HepG2 (cell line): ENCODE measurements at regions not wholly inside any gene's neighbourhood (a gene's known extent, or its start where the extent isn't known, plus 50 kb on each side); places are given as distances from the start of the nearest gene placed in this dataset.

Experiments
- ATAC-seq: fragments of 200-7000 bp; cut with Tn5 transposase; 3 replicates; pipeline ENCODE4 v1.9.1; 2020; ENCODE audit warnings: mild to moderate bottlenecking, moderate library complexity
- BruUV-seq: library from RNA; stranded (reverse); fragments of 400-500 nt; replicated peaks from 2 replicates; lab custom pipeline; 2021; lab: Mats Ljungman, UMichigan
- CTCF ChIA-PET: fragments of 300-600 bp; formaldehyde crosslinking; extraction: SDS; loops from one replicate; lab custom pipeline; 2021; ENCODE audit warnings: low total read pairs, inconsistent platforms, low intra/inter-chr PET ratio; lab: Yijun Ruan, JAX
- POLR2A ChIA-PET: fragments of 350-600 bp; sonication (Branson Sonifier 250); formaldehyde crosslinking; loops from one replicate; lab custom pipeline; 2020; ENCODE audit warnings: antibody characterized with exemption, inconsistent platforms; lab: Yijun Ruan, JAX
- DNase-seq: peaks from one replicate; pipeline ENCODE4 v3.0.0-alpha.2; 2015; ENCODE audit warnings: low spot score
- FAIRE-seq: peaks from 3 replicates; lab custom pipeline; 2011; peaks lifted over from hg19 to GRCh38; lab: Jason Lieb, UNC
- H2AFZ ChIP-seq: one replicate; pipeline ENCODE4 v1.6.1; 2011; ENCODE audit warnings: low read length, inconsistent platforms
- H3K27ac ChIP-seq: fragments of 300-600 bp; 3 replicates; pipeline ENCODE4 v1.8.0; 2011; ENCODE audit warnings: mixed run types, mild to moderate bottlenecking, mixed read lengths, low read length, inconsistent platforms; ENCODE audit not compliant: insufficient read depth; ENCODE audit errors: extremely low read length
- H3K27me3 ChIP-seq, 2 experiments: fragments of 200-600 bp in 1 of 2; 2 replicates in 1 of 2; 3 replicates in 1 of 2; pipeline versions ENCODE4 v1.6.0 to v1.8.0; 2011; ENCODE audit warnings: low read length in 2 of 2, mild to moderate bottlenecking in 2 of 2, moderate library complexity in 2 of 2, inconsistent platforms in 1 of 2; ENCODE audit not compliant: insufficient read depth in 2 of 2, control insufficient read depth in 1 of 2
- H3K36me3 ChIP-seq, 2 experiments: fragments of 200-600 bp in 1 of 2; replicated peaks in 1 of 2; 2 replicates in 1 of 2; 3 replicates in 1 of 2; pipeline versions ENCODE4 v1.5.1 to v1.8.0; 2011; ENCODE audit warnings: low read length in 2 of 2, inconsistent platforms in 1 of 2; ENCODE audit not compliant: insufficient read depth in 2 of 2, control insufficient read depth in 1 of 2
- H3K4me1 ChIP-seq: 2 replicates; pipeline ENCODE4 v1.5.1; 2012; ENCODE audit warnings: low read length, inconsistent platforms; ENCODE audit not compliant: insufficient read depth
- H3K4me2 ChIP-seq: 2 replicates; pipeline ENCODE4 v1.6.0; 2011; ENCODE audit warnings: low read depth, low read length, inconsistent platforms
- H3K4me3 ChIP-seq, 3 experiments: fragments of 200-600 bp in 1 of 3; sonication (generic), shearing (Covaris generic) in 1 of 3; replicated peaks in 1 of 3; 2 replicates each; pipeline ENCODE4 v1.5.1; 2011 to 2016; ENCODE audit warnings: low read length in 3 of 3, inconsistent platforms in 2 of 3, low read depth in 2 of 3, mild to moderate bottlenecking in 2 of 3, control low read depth in 1 of 3, mixed read lengths in 1 of 3; ENCODE audit not compliant: insufficient read depth in 1 of 3
- H3K79me2 ChIP-seq: one replicate; pipeline ENCODE4 v1.6.1; 2011; ENCODE audit warnings: low read length, inconsistent platforms; ENCODE audit not compliant: insufficient read depth
- H3K9ac ChIP-seq: 2 replicates; pipeline ENCODE4 v1.6.0; 2011; ENCODE audit warnings: mild to moderate bottlenecking, low read depth, low read length, inconsistent platforms; ENCODE audit not compliant: insufficient read depth
- H3K9me3 ChIP-seq: 2 replicates; pipeline ENCODE4 v1.5.1; 2012; ENCODE audit warnings: mild to moderate bottlenecking, low read length
- H4K20me1 ChIP-seq: 2 replicates; pipeline ENCODE4 v1.6.0; 2011; ENCODE audit warnings: inconsistent platforms, mild to moderate bottlenecking, low read length, moderate library complexity; ENCODE audit not compliant: insufficient read depth
- ISX ChIP-seq: sonication (generic); formaldehyde crosslinking; conservative IDR thresholded peaks from 2 replicates; pipeline ENCODE4 v1.5.0; 2020; ENCODE audit warnings: missing genetic modification reagents
- ZNF275 ChIP-seq: sonication (generic); formaldehyde crosslinking; IDR thresholded peaks from 2 replicates; pipeline ENCODE4 v1.8.0; 2022; ENCODE audit warnings: missing genetic modification reagents, mild to moderate bottlenecking, inconsistent platforms, borderline replicate concordance
- ZNF296 ChIP-seq: sonication (generic); formaldehyde crosslinking; conservative IDR thresholded peaks from 2 replicates; pipeline ENCODE4 v1.5.0; 2020; ENCODE audit warnings: mild to moderate bottlenecking, missing genetic modification reagents
- ZNF597 ChIP-seq: sonication (generic); formaldehyde crosslinking; IDR thresholded peaks from 2 replicates; pipeline ENCODE4 v1.5.0; 2020; ENCODE audit warnings: missing genetic modification reagents
- WGBS: methylation state at CpG from one replicate; pipeline ENCODE4 v1.1.6; 2017; ENCODE audit warnings: low lambda C conversion rate; 5-methylcytosine and 5-hydroxymethylcytosine counted together
- in situ Hi-C: cut with HindIII; loops from 2 replicates; pipeline ENCODE4 v1.10.0; 2017; ENCODE audit warnings: low pct_unique_long_range_greater_than_20kb; ENCODE audit not compliant: extremely low pct_ligation_motif_present
- intact Hi-C: fragments of 100-400 bp; cut with micrococcal nuclease; formaldehyde crosslinking; loops from one replicate; pipeline ENCODE4 v1.10.0; 2022; ENCODE audit not compliant: unreplicated experiment
- TF ChIP-seq, protein P1 (sequence below): sonication (generic); formaldehyde crosslinking; IDR thresholded peaks from 2 replicates; pipeline ENCODE4 v1.4.0; 2020; ENCODE audit warnings: mild to moderate bottlenecking, missing genetic modification reagents

DNA sequence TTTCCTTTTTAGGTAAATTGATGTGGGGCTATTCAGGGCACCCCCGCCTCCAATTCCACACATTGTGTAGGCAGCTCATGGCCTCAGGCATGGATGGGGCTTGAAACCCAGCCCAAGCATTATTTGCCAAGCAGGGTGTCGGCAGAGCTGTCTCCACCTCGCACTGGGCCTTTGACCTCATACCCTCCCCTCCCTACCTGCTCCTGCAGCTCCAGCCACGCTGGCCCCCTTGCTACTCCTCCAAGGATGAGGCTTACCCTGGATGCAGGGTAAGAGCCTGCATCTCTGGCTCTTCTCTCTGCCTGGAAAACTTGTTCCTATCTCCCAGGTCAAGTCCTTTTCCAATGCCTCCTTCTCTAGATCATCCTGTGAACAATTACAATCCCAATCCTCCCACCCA is 232.6 kb downstream of the SOD2 start:
- no TSS peak for BruUV-seq

DNA sequence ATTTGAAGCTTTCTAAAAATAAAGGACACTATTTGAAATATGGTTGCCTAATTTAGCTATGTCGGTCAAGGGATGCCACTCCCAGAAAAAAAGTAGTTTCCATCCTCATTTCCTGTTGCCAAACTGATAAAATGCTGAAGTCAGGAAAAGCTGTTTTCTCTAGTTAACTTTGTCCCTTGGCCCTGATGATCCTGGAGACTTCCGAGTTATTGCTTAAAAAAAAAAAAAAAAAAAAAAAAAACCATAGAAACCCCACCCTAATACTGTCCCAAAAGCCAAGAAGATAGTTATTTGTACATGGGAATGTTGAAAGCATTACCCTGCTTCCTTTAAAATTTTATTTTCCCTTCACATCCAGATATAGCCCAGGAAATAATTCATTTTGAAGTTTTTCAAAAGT is 236.7 kb downstream of the SOD2 start:
- H3K4me2 ChIP-seq: no peak overlapping the region
- no TSS peak for BruUV-seq
- no peaks in the 10 kb centered on the region for H3K4me1 ChIP-seq
- no peaks in the 10 kb centered on the region for H3K9me3 ChIP-seq
- no peaks in the 10 kb centered on the region for H4K20me1 ChIP-seq
- POLR2A ChIA-PET: no interaction called here
- no peak for DNase-seq
- no peak for FAIRE-seq
- H3K27me3 ChIP-seq: no peaks in the 10 kb centered on the region; a peak in 1 of 5 replicates
- TF ChIP-seq ZNF597 (CRISPR knock-in tag): no peak
- no peak for TF ChIP-seq ZNF275
- no peak for TF ChIP-seq ZNF296 (CRISPR knock-in tag)
- H2AFZ ChIP-seq: no peak overlapping the region
- in situ Hi-C loops: no loop called here
- ATAC-seq: no peak
- no peaks in the 10 kb centered on the region for H3K79me2 ChIP-seq
- no peak overlapping the region for H3K4me3 ChIP-seq
- intact Hi-C loops: no loop called here
- WGBS: 29% methylated on average over 2 of the region's 2 CpGs
- CTCF ChIA-PET: no interaction called here
- no peaks in the 10 kb centered on the region for H3K36me3 ChIP-seq
- H3K9ac ChIP-seq: no peak overlapping the region
- no peak overlapping the region for H3K27ac ChIP-seq

More for the DNA sequence above, 232.6 kb downstream of the SOD2 start:
- Histone ChIP-seq H3K27ac (no peak overlapping the region), H3K27me3 (peaks cover 0 to 4% of the 10 kb centered on the region in 2 experiments; a peak in 3 of 5 replicates), H3K79me2 (no peaks in the 10 kb centered on the region), H3K4me3 (no peak overlapping the region), H4K20me1 (no peaks in the 10 kb centered on the region)
- CTCF ChIA-PET: no interaction called here
- in situ Hi-C loops: no loop called here
- no peak for DNase-seq
- FAIRE-seq: no peak
- WGBS: 12% methylated on average over 4 of the region's 4 CpGs
- TF ChIP-seq, protein P1, sequence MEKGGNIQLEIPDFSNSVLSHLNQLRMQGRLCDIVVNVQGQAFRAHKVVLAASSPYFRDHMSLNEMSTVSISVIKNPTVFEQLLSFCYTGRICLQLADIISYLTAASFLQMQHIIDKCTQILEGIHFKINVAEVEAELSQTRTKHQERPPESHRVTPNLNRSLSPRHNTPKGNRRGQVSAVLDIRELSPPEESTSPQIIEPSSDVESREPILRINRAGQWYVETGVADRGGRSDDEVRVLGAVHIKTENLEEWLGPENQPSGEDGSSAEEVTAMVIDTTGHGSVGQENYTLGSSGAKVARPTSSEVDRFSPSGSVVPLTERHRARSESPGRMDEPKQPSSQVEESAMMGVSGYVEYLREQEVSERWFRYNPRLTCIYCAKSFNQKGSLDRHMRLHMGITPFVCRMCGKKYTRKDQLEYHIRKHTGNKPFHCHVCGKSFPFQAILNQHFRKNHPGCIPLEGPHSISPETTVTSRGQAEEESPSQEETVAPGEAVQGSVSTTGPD: no peak
- no peak for TF ChIP-seq ISX (CRISPR knock-in tag)
- TF ChIP-seq, all 625 proteins: peak for 0
- no peak for ATAC-seq
- POLR2A ChIA-PET: no interaction called here
- no peaks in the 10 kb centered on the region for H3K36me3 ChIP-seq
- H2AFZ ChIP-seq: no peak overlapping the region
- no peak overlapping the region for H3K9ac ChIP-seq
- intact Hi-C loops: no loop called here
- no peaks in the 10 kb centered on the region for H3K9me3 ChIP-seq
- H3K4me2 ChIP-seq: no peak overlapping the region
- H3K4me1 ChIP-seq: no peaks in the 10 kb centered on the region
